ENCODE measurements at regions not wholly inside any gene's neighbourhood (a gene's known extent, or its start where the extent isn't known, plus 50 kb on each side); places are given as distances from the start of the nearest gene placed in this dataset.

GRCh38 chr6:114435985-114436384 is 93.2 kb upstream of the HS3ST5 start:
- DNase-seq (no peak), ATAC-seq (ENCODE audit: low read depth in 2 of 2) (no peak)
- Mint-ChIP-seq H3K27ac (no peak overlapping the region), H3K9me3 (peaks cover 0 to 12% (median 2%) of the 10 kb centered on the region in 7 donors), H3K36me3 (no peaks in the 10 kb centered on the region), H3K27me3 (no peaks in the 10 kb centered on the region), H3K4me1 (no peaks in the 10 kb centered on the region), H3K4me3 (no peak overlapping the region)
- Histone ChIP-seq H3K27me3 (ENCODE audit: control insufficient read depth, insufficient read depth, low read length) (no peaks in the 10 kb centered on the region), H3K36me3 (ENCODE audit: control insufficient read depth, insufficient read depth, low read length) (no peaks in the 10 kb centered on the region), H3K4me3 (ENCODE audit: low read depth, low read length) (no peak overlapping the region), H3K4me1 (ENCODE audit: control insufficient read depth, insufficient read depth, low read length, poor library complexity, severe bottlenecking) (no peaks in the 10 kb centered on the region), H3K27ac (ENCODE audit: insufficient read depth, low read length, poor library complexity, severe bottlenecking) (no peak overlapping the region), H3K9me3 (ENCODE audit: control insufficient read depth in 2 of 2, low read length in 2 of 2) (peaks cover 0 to 2% of the 10 kb centered on the region in 2 experiments)

- Histone ChIP-seq H3K9me3 (ENCODE audit: control insufficient read depth in 2 of 2, low read length in 2 of 2) (no peaks in the 10 kb centered on the region), H3K27me3 (ENCODE audit: control insufficient read depth, insufficient read depth, low read length) (no peaks in the 10 kb centered on the region), H3K36me3 (ENCODE audit: control insufficient read depth, insufficient read depth, low read length) (no peaks in the 10 kb centered on the region), H3K4me1 (ENCODE audit: control insufficient read depth, insufficient read depth, low read length, poor library complexity, severe bottlenecking) (no peaks in the 10 kb centered on the region), H3K27ac (ENCODE audit: insufficient read depth, low read length, poor library complexity, severe bottlenecking) (no peak overlapping the region), H3K4me3 (ENCODE audit: low read depth, low read length) (no peak overlapping the region)
- Mint-ChIP-seq H3K27me3 (no peaks in the 10 kb centered on the region), H3K36me3 (no peaks in the 10 kb centered on the region), H3K4me1 (no peaks in the 10 kb centered on the region), H3K27ac (no peak overlapping the region), H3K9me3 (peaks cover 0 to 6% (median 3%) of the 10 kb centered on the region in 7 donors), H3K4me3 (no peak overlapping the region)
- no peak for DNase-seq
- no peak for ATAC-seq (ENCODE audit: low read depth in 2 of 2)
Observed at GRCh38 chr6:114432400-114432799, 89.6 kb upstream of the HS3ST5 start.

- Histone ChIP-seq H3K4me1 (ENCODE audit: control insufficient read depth, insufficient read depth, low read length, poor library complexity, severe bottlenecking) (no peaks in the 10 kb centered on the region), H3K27me3 (ENCODE audit: control insufficient read depth, insufficient read depth, low read length) (no peaks in the 10 kb centered on the region), H3K36me3 (ENCODE audit: control insufficient read depth, insufficient read depth, low read length) (no peaks in the 10 kb centered on the region), H3K9me3 (ENCODE audit: control insufficient read depth in 2 of 2, low read length in 2 of 2) (no peaks in the 10 kb centered on the region), H3K27ac (ENCODE audit: insufficient read depth, low read length, poor library complexity, severe bottlenecking) (no peak overlapping the region), H3K4me3 (ENCODE audit: low read depth, low read length) (no peak overlapping the region)
- DNase-seq (no peak), ATAC-seq (ENCODE audit: low read depth in 2 of 2) (no peak)
- no peak overlapping the region for H3K27ac Mint-ChIP-seq
- H3K4me1 Mint-ChIP-seq: no peaks in the 10 kb centered on the region
- H3K36me3 Mint-ChIP-seq: no peaks in the 10 kb centered on the region
- peaks cover 0 to 7% (median 1%) of the 10 kb centered on the region in 7 donors for H3K9me3 Mint-ChIP-seq
- H3K27me3 Mint-ChIP-seq: no peaks in the 10 kb centered on the region
- no peak overlapping the region for H3K4me3 Mint-ChIP-seq
Observed at GRCh38 chr6:114431641-114432040, 88.8 kb upstream of the HS3ST5 start.

- Histone ChIP-seq H3K27ac (ENCODE audit: insufficient read depth, low read length, poor library complexity, severe bottlenecking) (no peak overlapping the region), H3K27me3 (ENCODE audit: control insufficient read depth, insufficient read depth, low read length) (no peaks in the 10 kb centered on the region), H3K4me1 (ENCODE audit: control insufficient read depth, insufficient read depth, low read length, poor library complexity, severe bottlenecking) (no peaks in the 10 kb centered on the region), H3K36me3 (ENCODE audit: control insufficient read depth, insufficient read depth, low read length) (no peaks in the 10 kb centered on the region), H3K9me3 (ENCODE audit: control insufficient read depth in 2 of 2, low read length in 2 of 2) (no peaks in the 10 kb centered on the region), H3K4me3 (ENCODE audit: low read depth, low read length) (no peak overlapping the region)
- H3K4me3 Mint-ChIP-seq: no peak overlapping the region
- DNase-seq (no peak), ATAC-seq (ENCODE audit: low read depth in 2 of 2) (no peak)
- peaks cover 0 to 12% (median 0%) of the 10 kb centered on the region in 7 donors for H3K9me3 Mint-ChIP-seq
- H3K4me1 Mint-ChIP-seq: no peaks in the 10 kb centered on the region
- H3K36me3 Mint-ChIP-seq: no peaks in the 10 kb centered on the region
- H3K27ac Mint-ChIP-seq: no peak overlapping the region
- no peaks in the 10 kb centered on the region for H3K27me3 Mint-ChIP-seq
Observed at GRCh38 chr6:114430534-114431124, 87.8 kb upstream of the HS3ST5 start.

GRCh38 chr6:114428341-114428740 is 85.5 kb upstream of the HS3ST5 start:
- peaks cover 0 to 14% (median 5%) of the 10 kb centered on the region in 7 donors for H3K9me3 Mint-ChIP-seq
- no peaks in the 10 kb centered on the region for H3K27me3 Mint-ChIP-seq
- no peak overlapping the region for H3K27ac ChIP-seq (ENCODE audit: insufficient read depth, low read length, poor library complexity, severe bottlenecking)
- no peaks in the 10 kb centered on the region for H3K9me3 ChIP-seq (ENCODE audit: control insufficient read depth in 2 of 2, low read length in 2 of 2)
- DNase-seq (no peak), ATAC-seq (ENCODE audit: low read depth in 2 of 2) (no peak)
- H3K36me3 ChIP-seq (ENCODE audit: control insufficient read depth, insufficient read depth, low read length): no peaks in the 10 kb centered on the region
- no peak overlapping the region for H3K4me3 Mint-ChIP-seq
- no peak overlapping the region for H3K4me3 ChIP-seq (ENCODE audit: low read depth, low read length)
- no peaks in the 10 kb centered on the region for H3K4me1 ChIP-seq (ENCODE audit: control insufficient read depth, insufficient read depth, low read length, poor library complexity, severe bottlenecking)
- no peak overlapping the region for H3K27ac Mint-ChIP-seq
- no peaks in the 10 kb centered on the region for H3K4me1 Mint-ChIP-seq
- H3K36me3 Mint-ChIP-seq: no peaks in the 10 kb centered on the region
- H3K27me3 ChIP-seq (ENCODE audit: control insufficient read depth, insufficient read depth, low read length): no peaks in the 10 kb centered on the region

GRCh38 chr6:114421199-114421598 is 78.4 kb upstream of the HS3ST5 start:
- H3K9me3 ChIP-seq (ENCODE audit: control insufficient read depth in 2 of 2, low read length in 2 of 2): no peaks in the 10 kb centered on the region
- no peaks in the 10 kb centered on the region for H3K4me1 Mint-ChIP-seq
- no peaks in the 10 kb centered on the region for H3K36me3 ChIP-seq (ENCODE audit: control insufficient read depth, insufficient read depth, low read length)
- no peaks in the 10 kb centered on the region for H3K36me3 Mint-ChIP-seq
- H3K4me3 ChIP-seq (ENCODE audit: low read depth, low read length): no peak overlapping the region
- no peak for ATAC-seq (ENCODE audit: low read depth in 2 of 2)
- H3K27me3 ChIP-seq (ENCODE audit: control insufficient read depth, insufficient read depth, low read length): no peaks in the 10 kb centered on the region
- no peaks in the 10 kb centered on the region for H3K4me1 ChIP-seq (ENCODE audit: control insufficient read depth, insufficient read depth, low read length, poor library complexity, severe bottlenecking)
- H3K27ac ChIP-seq (ENCODE audit: insufficient read depth, low read length, poor library complexity, severe bottlenecking): no peak overlapping the region
- no peaks in the 10 kb centered on the region for H3K27me3 Mint-ChIP-seq
- no peak overlapping the region for H3K27ac Mint-ChIP-seq
- H3K4me3 Mint-ChIP-seq: no peak overlapping the region
- no peak for DNase-seq
- peaks cover 0 to 15% (median 9%) of the 10 kb centered on the region in 7 donors for H3K9me3 Mint-ChIP-seq

- no peak overlapping the region for H3K4me3 ChIP-seq (ENCODE audit: low read depth, low read length)
- no peaks in the 10 kb centered on the region for H3K4me1 ChIP-seq (ENCODE audit: control insufficient read depth, insufficient read depth, low read length, poor library complexity, severe bottlenecking)
- no peak for DNase-seq
- no peak overlapping the region for H3K27ac ChIP-seq (ENCODE audit: insufficient read depth, low read length, poor library complexity, severe bottlenecking)
- ATAC-seq (ENCODE audit: low read depth in 2 of 2): no peak
- H3K9me3 Mint-ChIP-seq: peaks cover 0 to 11% (median 6%) of the 10 kb centered on the region in 7 donors
- no peaks in the 10 kb centered on the region for H3K27me3 ChIP-seq (ENCODE audit: control insufficient read depth, insufficient read depth, low read length)
- no peaks in the 10 kb centered on the region for H3K9me3 ChIP-seq (ENCODE audit: control insufficient read depth in 2 of 2, low read length in 2 of 2)
- H3K27me3 Mint-ChIP-seq: no peaks in the 10 kb centered on the region
- no peaks in the 10 kb centered on the region for H3K36me3 Mint-ChIP-seq
- H3K27ac Mint-ChIP-seq: no peak overlapping the region
- H3K4me3 Mint-ChIP-seq: no peak overlapping the region
- no peaks in the 10 kb centered on the region for H3K36me3 ChIP-seq (ENCODE audit: control insufficient read depth, insufficient read depth, low read length)
- no peaks in the 10 kb centered on the region for H3K4me1 Mint-ChIP-seq
Observed at GRCh38 chr6:114419175-114419574, 76.4 kb upstream of the HS3ST5 start.

- H3K9me3 Mint-ChIP-seq: peaks cover 0 to 11% (median 4%) of the 10 kb centered on the region in 7 donors
- H3K4me3 Mint-ChIP-seq: no peak overlapping the region
- no peaks in the 10 kb centered on the region for H3K27me3 ChIP-seq (ENCODE audit: control insufficient read depth, insufficient read depth, low read length)
- H3K36me3 ChIP-seq (ENCODE audit: control insufficient read depth, insufficient read depth, low read length): no peaks in the 10 kb centered on the region
- H3K27ac ChIP-seq (ENCODE audit: insufficient read depth, low read length, poor library complexity, severe bottlenecking): no peak overlapping the region
- no peaks in the 10 kb centered on the region for H3K4me1 ChIP-seq (ENCODE audit: control insufficient read depth, insufficient read depth, low read length, poor library complexity, severe bottlenecking)
- no peak overlapping the region for H3K27ac Mint-ChIP-seq
- H3K4me3 ChIP-seq (ENCODE audit: low read depth, low read length): no peak overlapping the region
- no peaks in the 10 kb centered on the region for H3K36me3 Mint-ChIP-seq
- DNase-seq (no peak), ATAC-seq (ENCODE audit: low read depth in 2 of 2) (no peak)
- H3K27me3 Mint-ChIP-seq: no peaks in the 10 kb centered on the region
- no peaks in the 10 kb centered on the region for H3K4me1 Mint-ChIP-seq
- H3K9me3 ChIP-seq (ENCODE audit: control insufficient read depth in 2 of 2, low read length in 2 of 2): no peaks in the 10 kb centered on the region
Observed at GRCh38 chr6:114418304-114418972, 75.6 kb upstream of the HS3ST5 start.

Data from CD4-positive, CD25-positive, alpha-beta regulatory T cell (primary cell).